Amygdala (tissue), 56 donors: ENCODE measurements at regions not wholly inside any gene's neighbourhood (a gene's known extent, or its start where the extent isn't known, plus 50 kb on each side); places are given as distances from the start of the nearest gene placed in this dataset.

ENCODE experiments used
- DNase-seq, 56 donors: peaks; one replicate each; lab custom pipeline; 2025; lab: John Stamatoyannopoulos, UW

DNA sequence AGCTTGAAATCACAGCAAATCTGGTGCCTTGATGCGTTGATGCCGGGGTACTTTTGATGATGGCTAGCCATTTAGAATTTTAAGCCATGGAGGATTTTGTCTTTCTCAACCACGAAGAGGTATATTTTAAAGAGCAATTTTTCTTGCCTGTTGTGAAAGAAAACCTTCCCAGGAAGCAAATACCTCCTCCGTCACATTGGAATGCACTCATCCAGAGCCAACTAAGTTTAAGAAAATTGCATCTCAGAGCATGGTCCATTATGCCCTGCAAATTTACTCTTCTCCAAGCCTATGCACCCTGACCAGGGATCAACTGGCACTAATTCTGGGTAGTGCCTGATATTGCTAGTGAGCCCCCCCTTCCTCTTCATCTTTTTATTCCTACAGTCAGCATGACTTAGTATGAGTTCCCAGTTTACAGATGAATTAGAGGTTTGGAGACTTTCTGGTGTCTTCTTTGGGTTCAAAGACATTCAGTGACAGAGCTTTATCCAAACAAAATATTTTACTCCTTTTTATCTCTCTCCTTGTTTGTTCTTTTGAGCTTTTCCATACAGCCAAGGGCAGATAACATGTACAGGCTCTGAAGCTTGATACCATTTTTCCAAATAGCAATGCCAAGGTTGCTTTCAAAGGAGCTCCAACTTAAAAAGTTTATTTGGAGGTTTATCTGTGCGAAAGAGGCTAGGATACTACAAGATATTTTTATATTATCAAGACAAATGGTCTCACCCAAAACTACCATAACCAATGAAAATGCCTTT is 56.6 kb upstream of the ANK3 start:
- DNase-seq: no peak

DNA sequence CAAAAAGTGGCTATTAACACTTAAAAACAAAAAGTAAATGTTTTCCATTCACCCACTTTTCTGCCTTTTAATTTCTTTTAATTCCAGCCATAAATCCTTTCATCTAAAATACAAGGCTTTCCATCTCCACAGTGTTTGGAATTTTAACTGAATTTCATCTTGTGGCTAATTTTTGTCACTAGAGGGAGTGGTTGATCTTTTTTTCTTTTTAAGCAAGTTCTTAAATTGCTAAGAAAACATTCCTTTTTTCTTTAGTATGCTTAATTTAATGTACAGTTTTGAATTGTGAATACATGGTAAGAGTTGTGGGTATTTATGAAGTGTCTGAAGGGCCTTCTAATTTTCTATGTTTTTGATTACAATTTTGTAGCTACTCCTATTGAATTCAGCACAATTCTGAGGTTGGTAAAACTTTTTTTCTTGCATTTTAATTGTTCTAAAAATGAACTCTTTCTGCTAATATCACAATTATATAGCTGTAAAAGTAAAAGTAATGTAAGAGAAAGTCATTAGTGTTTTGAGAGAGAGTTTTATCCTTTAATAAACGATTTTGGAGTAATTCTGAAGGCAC is 54.9 kb upstream of the ANK3 start:
- DNase-seq: peak in 1 of 56 donors; percentile 43

DNA sequence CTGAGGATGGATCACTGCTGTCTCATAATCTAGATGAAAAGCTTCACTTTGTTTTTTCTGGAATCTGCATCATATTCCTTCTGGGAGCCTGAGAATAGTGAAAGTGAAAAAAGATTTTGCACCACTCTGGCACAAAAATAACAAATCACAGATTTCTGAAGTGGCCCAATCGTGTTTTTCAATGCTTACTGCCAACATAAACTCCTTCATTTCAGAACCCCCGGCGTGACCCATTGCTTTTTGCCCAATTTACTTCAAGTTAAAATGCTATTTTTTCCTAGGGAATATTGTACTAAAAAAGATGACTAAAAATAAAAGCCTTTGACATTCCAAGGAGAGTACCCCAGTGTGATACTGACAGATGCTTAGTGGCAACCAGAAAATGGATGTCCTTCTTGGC is 53.7 kb upstream of the ANK3 start:
- DNase-seq: no peak

DNA sequence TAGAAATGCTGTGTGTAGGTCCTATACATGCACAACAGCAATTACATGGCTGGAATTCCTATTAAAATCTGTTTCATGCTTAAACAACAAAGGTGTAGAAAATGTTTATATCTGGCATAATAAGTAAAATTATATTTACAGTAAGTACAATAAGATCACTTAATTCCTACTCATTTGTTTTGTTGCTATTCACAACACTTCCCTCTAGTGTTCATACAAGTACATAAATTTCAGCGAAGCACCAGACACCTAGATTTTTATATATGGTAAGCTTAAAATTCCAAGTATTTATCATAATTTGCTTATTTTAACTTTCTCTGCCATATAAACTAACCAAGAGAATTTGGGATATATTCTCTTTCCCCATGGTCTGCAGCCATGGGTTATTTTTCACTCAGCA is 51.8 kb upstream of the ANK3 start:
- no peak for DNase-seq

DNA sequence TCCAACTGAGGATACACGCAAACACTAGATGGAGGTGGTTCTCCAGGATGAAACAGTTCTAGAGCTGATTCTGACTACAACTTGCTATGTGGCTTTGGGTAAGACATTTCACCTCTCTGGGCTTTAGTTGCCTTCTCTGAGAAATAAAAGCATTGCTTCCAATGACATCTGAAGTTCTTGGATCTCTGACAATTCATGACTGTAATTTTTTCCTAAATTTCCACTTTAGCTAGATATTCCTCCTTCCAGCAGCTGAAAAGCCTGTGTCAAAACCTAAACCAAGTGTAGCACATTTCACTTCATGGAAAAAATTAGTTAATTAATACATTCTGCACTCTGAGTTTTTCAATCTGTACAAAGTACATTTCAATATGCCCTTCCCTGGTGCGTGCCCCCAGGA is 50.0 kb upstream of the ANK3 start:
- no peak for DNase-seq
